GM12878 (cell line): ENCODE measurements at regions not wholly inside any gene's neighbourhood (a gene's known extent, or its start where the extent isn't known, plus 50 kb on each side); places are given as distances from the start of the nearest gene placed in this dataset.

Experiments used
- ATAC-seq: fragments of 200-7000 bp; cut with Tn5 transposase; 3 replicates; pipeline ENCODE4 v1.9.1; 2020; ENCODE audit warnings: mild to moderate bottlenecking, moderate library complexity
- BruUV-seq: library from RNA; stranded (reverse); fragments of 400-500 nt; replicated peaks from 2 replicates; lab custom pipeline; 2021; lab: Mats Ljungman, UMichigan
- CTCF ChIA-PET: fragments of 300-600 bp; sonication (Branson Sonifier 250); formaldehyde crosslinking; extraction: SDS; loops from one replicate; lab custom pipeline; 2021; ENCODE audit warnings: inconsistent platforms; lab: Yijun Ruan, JAX
- POLR2A ChIA-PET: fragments of 350-600 bp; formaldehyde crosslinking; extraction: SDS; loops from one replicate; lab custom pipeline; 2021; ENCODE audit warnings: inconsistent platforms; lab: Charles Lee
- RAD21 ChIA-PET: fragments of 300-600 bp; sonication (Branson Sonifier 250); formaldehyde crosslinking; loops from one replicate; lab custom pipeline; 2023; ENCODE audit warnings: antibody characterized with exemption; ENCODE audit not compliant: unreplicated experiment; lab: Charles Lee
- SMC1A ChIA-PET: fragments of 300-600 bp; sonication (Branson Sonifier 250); formaldehyde crosslinking; loops from one replicate; lab custom pipeline; 2023; ENCODE audit not compliant: unreplicated experiment, uncharacterized antibody; lab: Charles Lee
- DNase-seq: peaks from one replicate; pipeline ENCODE4 v3.0.0-alpha.2; 2011; ENCODE audit warnings: low read depth, low spot score
- FAIRE-seq: peaks from 3 replicates; lab custom pipeline; 2011; peaks lifted over from hg19 to GRCh38; lab: Jason Lieb, UNC
- H2AFZ ChIP-seq: 2 replicates; pipeline ENCODE4 v1.6.0; 2011; ENCODE audit warnings: low read depth, low read length, control low read depth; ENCODE audit not compliant: control insufficient read depth
- H3K27ac ChIP-seq: 2 replicates; pipeline ENCODE4 v1.5.1; 2011; ENCODE audit warnings: control low read depth; ENCODE audit not compliant: control insufficient read depth, insufficient read depth
- H3K27me3 ChIP-seq, 2 experiments: replicated peaks in 1 of 2; 2 replicates each; pipeline versions ENCODE4 v1.6.0 to v1.6.1; 2011; ENCODE audit warnings: low read length in 1 of 2; ENCODE audit not compliant: control insufficient read depth in 2 of 2, insufficient read depth in 2 of 2
- H3K36me3 ChIP-seq, 2 experiments: 2 replicates each; pipeline ENCODE4 v1.5.1; 2011; ENCODE audit warnings: low read length in 1 of 2; ENCODE audit not compliant: control insufficient read depth in 2 of 2, insufficient read depth in 2 of 2
- H3K4me1 ChIP-seq: 2 replicates; pipeline ENCODE4 v1.6.1; 2011; ENCODE audit warnings: mild to moderate bottlenecking, low read length, moderate library complexity, mixed read lengths; ENCODE audit not compliant: control insufficient read depth, insufficient read depth
- H3K4me2 ChIP-seq: 2 replicates; pipeline ENCODE4 v1.6.0; 2011; ENCODE audit warnings: control low read depth; ENCODE audit not compliant: control insufficient read depth, insufficient read depth
- H3K4me3 ChIP-seq: fragments of 200-600 bp; sonication (generic); 2 replicates; pipeline ENCODE4 v1.5.1; 2016
- H3K79me2 ChIP-seq: 2 replicates; pipeline ENCODE4 v1.6.0; 2011; ENCODE audit warnings: low read length; ENCODE audit not compliant: control insufficient read depth, insufficient read depth
- H3K9ac ChIP-seq: 2 replicates; pipeline ENCODE4 v1.8.0; 2011; ENCODE audit warnings: low read length, control low read depth, mixed read lengths; ENCODE audit not compliant: control insufficient read depth, insufficient read depth
- H3K9me3 ChIP-seq: replicated peaks from 3 replicates; pipeline ENCODE4 v1.5.1; 2011; ENCODE audit warnings: mild to moderate bottlenecking, low read length; ENCODE audit not compliant: control insufficient read depth, insufficient read depth
- H4K20me1 ChIP-seq: 2 replicates; pipeline ENCODE4 v1.6.0; 2011; ENCODE audit not compliant: control insufficient read depth, insufficient read depth
- ATF7 ChIP-seq: fragments of 450-650 bp; IDR thresholded peaks from 2 replicates; pipeline ENCODE4 v1.6.1; 2016; ENCODE audit warnings: low read depth, mild to moderate bottlenecking
- ESRRA ChIP-seq: IDR thresholded peaks from 2 replicates; pipeline ENCODE4 v1.6.1; 2012; ENCODE audit warnings: mild to moderate bottlenecking, low read length, improper control_type of control experiment
- LARP7 ChIP-seq: fragments of 450-650 bp; IDR thresholded peaks from 2 replicates; pipeline ENCODE4 v1.6.1; 2017; ENCODE audit warnings: mild to moderate bottlenecking
- NFYB ChIP-seq: IDR thresholded peaks from 2 replicates; pipeline ENCODE4 v1.6.1; 2011; ENCODE audit warnings: low read depth, mild to moderate bottlenecking, low read length, improper control_type of control experiment, moderate library complexity; ENCODE audit not compliant: insufficient read depth
- PKNOX1 ChIP-seq: fragments of 450-650 bp; IDR thresholded peaks from 2 replicates; pipeline ENCODE4 v1.6.1; 2016; ENCODE audit warnings: mild to moderate bottlenecking
- SUPT20H ChIP-seq: IDR thresholded peaks from 2 replicates; pipeline ENCODE4 v1.6.1; 2011; ENCODE audit warnings: low read depth, mild to moderate bottlenecking, low read length, moderate library complexity, borderline replicate concordance; ENCODE audit not compliant: control insufficient read depth
- ZBTB33 ChIP-seq: fragments of 450-650 bp; IDR thresholded peaks from 2 replicates; pipeline ENCODE4 v1.6.1; 2017; ENCODE audit warnings: mild to moderate bottlenecking
- whole genome bisulfite sequencing: methylation state at CpG from one replicate; pipeline ENCODE4 v1.1.6; 2016; ENCODE audit warnings: low lambda C conversion rate; ENCODE audit not compliant: insufficient replicate concordance, insufficient coverage; ENCODE audit errors: missing lambda C conversion rate; 5-methylcytosine and 5-hydroxymethylcytosine counted together
- in situ Hi-C: fragments of 300-500 bp; cut with MboI; formaldehyde crosslinking; loops from 9 replicates; pipeline ENCODE4 v1.14.3; 2018; ENCODE audit warnings: mixed read lengths
- intact Hi-C: fragments of 100-400 bp; cut with micrococcal nuclease; formaldehyde crosslinking; loops from one replicate; pipeline ENCODE4 v1.14.2; 2022; ENCODE audit not compliant: unreplicated experiment

- RAD21 ChIA-PET: no interaction called here
- Histone ChIP-seq H3K9me3 (peaks cover under 1% of the 10 kb centered on the region; the same call in 1 of the 3 replicates), H3K79me2 (no peaks in the 10 kb centered on the region)
Measured at GRCh38 chr5:113776832-113777525, 263.5 kb downstream of the YTHDC2 start.

More at GRCh38 chr5:113776832-113777525, 263.5 kb downstream of the YTHDC2 start:
- Histone ChIP-seq H3K4me1 (no peaks in the 10 kb centered on the region), H3K36me3 (no peaks in the 10 kb centered on the region), H3K27ac (no peak overlapping the region)
- no peak for ATAC-seq
- SMC1A ChIA-PET: no interaction called here
- intact Hi-C loops: no loop called here
- no peak for TF ChIP-seq ZBTB33
- no peak for TF ChIP-seq LARP7
- no peak for TF ChIP-seq ATF7
- TF ChIP-seq SUPT20H: no peak
- no peak for TF ChIP-seq ESRRA
- TF ChIP-seq NFYB: peak; percentile 44; the same call in 1 of the 2 replicates
- no peak for TF ChIP-seq PKNOX1
- TF ChIP-seq, all 136 proteins: peak for 1
- Histone ChIP-seq H3K4me2 (no peak overlapping the region), H3K27me3 (no peaks in the 10 kb centered on the region), H3K9ac (no peak overlapping the region), H2AFZ (no peak overlapping the region; the same call in 1 of the 2 replicates), H3K4me3 (no peak overlapping the region), H4K20me1 (no peaks in the 10 kb centered on the region)
- POLR2A ChIA-PET: no interaction called here
- DNase-seq: no peak
- FAIRE-seq: no peak
- WGBS: 23% methylated on average over 5 of the region's 5 CpGs
- in situ Hi-C loops: no loop called here
- CTCF ChIA-PET: no interaction called here
- no TSS peak for BruUV-seq
